ENCODE measurements at regions not wholly inside any gene's neighbourhood (a gene's known extent, or its start where the extent isn't known, plus 50 kb on each side); places are given as distances from the start of the nearest gene placed in this dataset.
"Not testable (repeated sequence)": the region's sequence is repeated elsewhere in the genome, so short reads cannot be mapped to it uniquely, and the experiment has no call there.

GRCh38 chr14:26304056-26304455 is 293.8 kb downstream of the NOVA1 start:
- DNase-seq (ENCODE audit: low spot score) = no peak

- no peak for DNase-seq (ENCODE audit: low spot score)
Measured at GRCh38 chr14:26293909-26294308, 303.9 kb downstream of the NOVA1 start.

- DNase-seq (ENCODE audit: low spot score) = no peak
Measured at GRCh38 chr14:26289891-26290486, 307.8 kb downstream of the NOVA1 start.

GRCh38 chr14:26286913-26287205 is 311.0 kb downstream of the NOVA1 start:
- no peak for DNase-seq (ENCODE audit: low spot score)

GRCh38 chr14:26286081-26286912 is 311.5 kb downstream of the NOVA1 start:
- DNase-seq (ENCODE audit: low spot score) = no peak

GRCh38 chr14:26282578-26282977 is 315.3 kb downstream of the NOVA1 start:
- no peak for DNase-seq (ENCODE audit: low spot score)

- not testable (repeated sequence) for DNase-seq (ENCODE audit: low spot score)
Measured at GRCh38 chr14:26282011-26282410, 315.8 kb downstream of the NOVA1 start.

GRCh38 chr14:26281280-26281998 is 316.4 kb downstream of the NOVA1 start:
- DNase-seq (ENCODE audit: low spot score) = peak; percentile 41

- no peak for DNase-seq (ENCODE audit: low spot score)
Measured at GRCh38 chr14:26276757-26277156, 321.1 kb downstream of the NOVA1 start.

- DNase-seq (ENCODE audit: low spot score) = no peak
Measured at GRCh38 chr14:26265170-26265685, 332.6 kb downstream of the NOVA1 start.

- no peak for DNase-seq (ENCODE audit: low spot score)
Measured at GRCh38 chr14:26261368-26262122, 336.3 kb downstream of the NOVA1 start.

- DNase-seq (ENCODE audit: low spot score) = no peak
Measured at GRCh38 chr14:26255213-26255612, 342.6 kb downstream of the NOVA1 start.

GRCh38 chr14:26252176-26252575 is 345.7 kb downstream of the NOVA1 start:
- DNase-seq (ENCODE audit: low spot score) = no peak

- DNase-seq (ENCODE audit: low spot score) = no peak
Measured at GRCh38 chr14:26233118-26233517, 364.7 kb downstream of the NOVA1 start.

GRCh38 chr14:26218861-26219260 is 379.0 kb downstream of the NOVA1 start:
- DNase-seq (ENCODE audit: low spot score) = no peak

- no peak for DNase-seq (ENCODE audit: low spot score)
Measured at GRCh38 chr14:26217778-26218177, 380.1 kb downstream of the NOVA1 start.

- DNase-seq (ENCODE audit: low spot score) = no peak
Measured at GRCh38 chr14:26216786-26217185, 381.0 kb downstream of the NOVA1 start.

GRCh38 chr14:26213846-26214575 is 383.8 kb downstream of the NOVA1 start:
- no peak for DNase-seq (ENCODE audit: low spot score)

- DNase-seq (ENCODE audit: low spot score) = no peak
Measured at GRCh38 chr14:26209699-26210098, 388.1 kb downstream of the NOVA1 start.

GRCh38 chr14:26206640-26207039 is 391.2 kb downstream of the NOVA1 start:
- no peak for DNase-seq (ENCODE audit: low spot score)

GRCh38 chr14:26204728-26205479 is 392.9 kb downstream of the NOVA1 start:
- DNase-seq (ENCODE audit: low spot score) = no peak
